ENCODE measurements at regions not wholly inside any gene's neighbourhood (a gene's known extent, or its start where the extent isn't known, plus 50 kb on each side); places are given as distances from the start of the nearest gene placed in this dataset.

DNA sequence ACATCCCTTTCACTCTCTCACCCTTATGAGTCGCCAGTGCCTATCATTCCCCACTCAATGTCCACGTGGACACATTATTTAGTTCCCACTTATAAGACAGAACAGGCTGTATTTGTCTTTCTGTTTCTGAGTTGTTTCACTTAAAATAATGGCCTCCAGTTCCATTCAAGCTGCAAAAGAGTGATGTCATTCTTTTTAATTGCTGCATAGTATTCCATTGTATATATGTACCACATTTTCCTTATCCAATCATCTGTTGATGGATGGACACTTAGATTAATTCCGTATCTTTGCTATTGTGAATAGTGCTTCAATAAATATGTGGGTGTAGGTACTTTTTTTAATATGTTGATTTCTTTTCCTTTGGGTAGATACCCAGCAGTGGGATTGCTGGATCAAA, 79.1 kb downstream of the ZNF365 start:
- DNase-seq, result no peak

DNA sequence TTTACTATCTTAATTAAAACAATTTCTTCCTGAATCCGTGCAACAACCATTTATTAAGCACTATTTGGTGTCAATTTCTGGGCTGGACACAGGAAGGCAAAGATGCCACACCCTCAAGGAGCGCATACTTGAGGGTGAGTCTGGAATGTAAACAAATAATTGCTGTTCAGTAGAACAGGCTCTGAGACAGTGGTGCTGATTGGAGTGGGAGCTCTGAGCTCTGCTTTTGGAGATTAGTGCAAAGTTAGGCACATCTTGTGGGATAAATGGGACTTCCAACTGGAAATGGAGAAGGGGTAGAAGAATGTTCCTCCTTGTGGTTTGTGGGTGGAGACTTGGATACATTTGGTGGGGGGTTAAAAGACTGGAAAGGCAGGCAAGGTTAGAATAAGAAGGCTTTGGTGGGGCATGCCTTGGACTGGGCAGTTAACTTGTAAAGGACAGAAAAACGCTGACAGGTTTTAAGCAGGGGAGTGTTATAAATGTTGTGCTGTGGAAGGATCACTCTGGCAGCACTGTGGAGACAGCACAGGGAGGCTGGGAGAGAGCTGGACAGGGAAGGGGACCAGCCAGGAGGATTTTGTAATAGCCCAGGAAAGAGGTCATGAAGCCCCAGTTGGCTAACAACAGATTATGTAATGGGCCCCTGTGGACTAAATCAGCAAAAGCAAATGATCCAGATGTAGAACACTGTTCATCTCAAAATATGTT, 80.7 kb downstream of the ZNF365 start:
- no peak for DNase-seq

DNA sequence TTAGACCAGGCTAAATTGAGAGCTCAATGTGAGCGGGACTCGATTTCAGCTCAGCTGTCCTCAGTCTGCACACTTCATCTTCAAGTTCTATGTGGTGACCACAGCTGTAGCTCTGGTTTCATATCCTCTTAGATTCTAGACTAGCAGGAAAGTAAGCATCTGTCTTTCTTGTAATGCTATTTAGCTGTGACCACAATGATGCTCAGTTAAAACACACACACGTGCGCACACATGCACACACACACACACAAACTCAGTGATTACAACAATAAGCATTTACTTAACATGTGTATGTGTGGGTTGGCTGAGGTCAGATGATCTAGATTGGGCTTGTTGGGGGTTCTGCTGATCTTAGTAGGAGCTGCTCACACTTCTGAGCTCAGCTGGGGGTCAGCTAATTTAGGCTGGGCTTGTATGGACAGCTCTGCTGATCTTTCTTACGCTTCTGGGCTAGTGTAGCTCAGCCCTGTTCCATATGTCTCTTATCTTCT, 82.5 kb downstream of the ZNF365 start:
- DNase-seq, result no peak

DNA sequence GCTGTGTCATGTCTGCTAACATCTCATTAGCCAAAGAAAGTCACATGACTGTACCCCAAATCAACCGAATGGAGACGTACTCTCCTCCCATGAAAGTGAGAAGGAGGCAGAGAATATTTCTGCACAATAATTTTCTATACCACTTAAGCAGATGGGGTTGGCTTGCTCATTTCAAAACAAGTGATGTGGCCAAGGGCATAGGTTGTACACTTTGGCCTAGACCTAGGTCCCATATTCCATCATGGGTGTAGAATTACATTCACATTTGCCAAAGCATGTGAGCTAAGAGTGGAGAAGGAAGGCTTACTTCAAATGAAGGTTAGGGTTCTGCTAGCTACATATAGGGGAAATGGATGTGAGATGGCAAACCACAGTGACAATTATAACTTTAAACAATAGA, 83.0 kb downstream of the ZNF365 start:
- DNase-seq, result no peak

DNA sequence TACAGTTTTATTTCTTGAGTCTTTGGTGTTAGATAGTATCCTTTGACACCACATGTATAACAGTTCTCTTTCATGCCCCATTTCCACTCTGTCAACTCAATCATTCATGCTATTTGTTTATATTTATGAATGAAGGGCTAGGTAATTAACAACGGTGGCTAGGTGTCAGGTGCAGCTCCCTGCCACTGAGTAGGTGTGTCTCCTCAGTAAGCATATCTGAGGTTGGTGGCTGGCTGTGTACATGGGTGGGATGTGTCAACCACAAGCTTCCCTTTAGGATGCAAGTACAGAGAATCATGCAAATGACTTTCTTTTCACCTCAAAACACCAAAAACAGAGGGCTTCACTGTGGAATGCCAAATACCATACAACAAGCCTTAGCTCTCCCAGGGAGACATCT, 83.4 kb downstream of the ZNF365 start:
- no peak for DNase-seq

DNA sequence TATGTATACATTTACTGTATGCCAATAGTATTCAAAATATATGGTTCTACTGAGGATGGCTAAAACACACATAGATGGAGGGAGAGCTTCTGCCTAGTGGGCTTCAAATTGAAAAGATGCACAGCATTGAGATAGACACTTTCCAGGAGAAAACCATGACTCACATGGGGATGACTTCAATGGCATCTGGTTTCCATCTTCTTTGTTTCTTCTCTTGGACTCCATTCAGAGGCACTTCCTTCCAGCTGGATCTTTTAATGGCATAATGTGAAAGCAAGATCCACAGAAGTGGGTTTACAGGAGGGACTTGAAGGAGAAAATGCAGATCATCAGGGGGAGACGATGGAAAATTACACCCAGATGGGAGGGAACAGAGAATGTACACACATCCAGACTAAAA, 84.9 kb downstream of the ZNF365 start:
- no peak for DNase-seq

DNA sequence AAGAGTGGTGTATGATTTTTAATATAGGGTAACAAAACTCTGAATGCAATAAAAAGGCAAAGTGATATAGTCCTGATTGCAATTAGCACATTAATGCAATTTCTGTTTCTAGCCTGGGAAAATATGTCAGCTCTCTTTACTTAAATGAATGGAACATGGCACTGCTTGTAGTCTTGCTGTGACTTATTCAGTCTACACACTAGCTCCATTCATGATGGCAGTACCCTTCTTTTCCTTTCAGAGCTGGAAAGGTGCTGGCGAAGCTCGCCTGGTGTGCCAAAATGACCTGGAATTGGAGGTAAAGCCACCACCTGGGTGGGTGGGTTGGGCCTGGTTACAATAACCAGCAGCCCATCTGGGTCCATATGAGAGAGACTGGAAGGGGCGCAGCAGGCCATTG, 85.3 kb downstream of the ZNF365 start:
- no peak for DNase-seq

DNA sequence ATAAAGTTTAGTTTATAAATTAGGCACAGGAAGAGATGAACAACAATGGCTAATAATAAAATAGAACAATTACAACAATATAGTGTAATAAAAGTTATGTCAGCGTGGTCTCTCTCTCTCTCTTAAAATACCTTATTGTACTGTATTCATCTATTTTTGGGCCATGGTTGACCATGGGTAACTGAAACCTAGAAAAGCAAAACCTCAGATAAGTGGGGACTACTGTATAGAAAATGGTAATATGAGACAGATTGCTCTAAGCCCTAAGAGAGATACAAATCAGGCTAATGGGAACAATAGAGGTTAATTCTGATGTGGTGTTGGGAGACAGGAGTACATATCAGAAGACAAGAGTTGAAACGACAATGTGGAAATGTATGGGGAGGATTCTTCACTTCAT, 86.2 kb downstream of the ZNF365 start:
- DNase-seq, result no peak

DNA sequence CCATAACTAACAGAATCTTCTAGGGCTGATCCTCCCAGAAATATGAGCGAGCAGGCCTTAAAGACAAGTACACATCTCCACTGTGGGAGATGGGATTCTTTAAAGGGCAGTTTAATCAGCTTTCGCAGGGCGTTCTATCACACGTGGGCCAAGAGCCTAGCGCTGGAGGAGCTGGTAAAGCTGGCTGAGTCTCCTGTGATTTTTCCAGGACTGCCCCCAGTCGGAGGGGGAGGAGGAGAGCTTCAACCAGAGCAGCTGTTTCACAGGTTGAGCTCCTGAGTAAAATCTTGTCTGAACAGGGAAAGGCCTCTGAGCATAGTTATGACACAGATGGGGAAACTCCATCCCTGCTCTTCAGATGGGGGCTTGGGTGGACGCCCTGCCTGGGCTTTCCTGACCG, 87.0 kb downstream of the ZNF365 start:
- DNase-seq, result no peak

DNA sequence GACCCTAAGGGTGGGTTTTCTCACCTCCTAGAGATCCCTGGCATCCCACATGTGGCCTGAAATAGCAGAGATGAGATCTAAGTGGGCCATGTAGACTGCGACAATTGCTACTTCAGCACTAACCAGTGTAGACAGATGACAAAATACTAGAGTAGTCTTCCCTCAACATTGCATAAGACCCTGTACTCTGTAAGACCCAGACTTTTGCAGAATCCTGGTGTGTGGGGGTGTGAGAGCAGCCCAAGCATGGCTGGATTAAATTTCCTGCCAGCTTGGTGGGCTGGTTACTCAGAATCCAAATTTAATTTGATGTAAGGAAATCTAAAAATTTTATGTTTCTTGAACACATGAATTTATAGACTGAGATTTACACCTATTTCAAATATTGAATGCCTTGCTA, 88.3 kb downstream of the ZNF365 start:
- DNase-seq, result no peak

DNA sequence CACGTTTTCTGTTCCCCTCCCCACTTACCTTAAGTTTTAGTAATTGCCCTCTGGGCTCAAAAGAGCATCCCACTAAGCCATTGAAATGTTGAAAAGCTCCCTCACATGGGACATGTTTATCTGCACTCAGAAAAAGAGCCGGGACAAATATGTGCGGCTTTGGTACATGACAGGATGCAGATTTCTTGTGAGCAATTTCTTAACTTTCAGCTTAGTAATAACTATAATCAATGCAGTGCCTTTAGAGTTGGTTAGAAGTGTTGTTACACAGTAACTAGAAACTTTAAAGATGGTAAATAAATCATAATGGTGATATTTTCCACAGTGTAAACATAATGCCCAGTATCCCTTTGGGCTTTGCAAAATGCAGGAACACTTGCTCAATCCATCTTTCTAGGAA, 89.2 kb downstream of the ZNF365 start:
- no peak for DNase-seq

DNA sequence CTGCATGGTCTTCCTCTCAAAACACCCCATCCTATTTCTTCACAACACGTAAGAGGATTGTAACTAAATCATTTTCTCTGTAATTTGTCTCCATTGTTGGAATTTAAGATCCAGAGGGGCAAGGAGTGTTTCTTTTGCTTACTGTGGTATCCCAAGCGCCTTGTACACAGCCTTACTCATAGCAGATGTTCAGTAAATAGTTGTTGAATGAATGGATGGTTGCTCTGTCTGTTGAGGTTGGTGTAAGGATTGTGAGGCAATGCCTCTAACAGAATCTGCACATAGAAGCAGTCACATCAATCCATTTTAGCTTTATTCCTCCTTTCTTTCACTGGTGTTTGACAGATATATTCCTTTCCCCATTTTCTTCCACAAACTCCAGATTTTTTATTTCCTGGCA, 90.1 kb downstream of the ZNF365 start:
- DNase-seq, result no peak

DNA sequence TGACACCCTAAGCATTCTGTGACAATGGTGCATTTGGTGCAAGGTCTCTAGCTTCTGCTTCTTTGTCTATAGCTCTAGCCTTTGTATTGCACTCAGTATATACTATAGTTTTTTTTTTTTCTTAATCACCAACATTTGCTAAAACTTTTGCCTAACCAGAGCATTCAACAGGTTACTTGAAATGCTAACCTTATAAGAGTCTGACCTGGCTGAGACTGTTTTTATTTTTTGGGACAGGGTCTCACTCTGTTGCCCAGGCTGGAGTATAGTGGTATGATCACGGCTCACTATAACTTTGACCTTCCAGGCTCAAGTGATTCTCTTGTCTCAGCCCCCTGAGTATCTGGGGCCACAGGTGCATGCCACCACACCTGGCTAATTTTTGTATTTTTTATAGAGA, 92.4 kb downstream of the ZNF365 start:
- no peak for DNase-seq

DNA sequence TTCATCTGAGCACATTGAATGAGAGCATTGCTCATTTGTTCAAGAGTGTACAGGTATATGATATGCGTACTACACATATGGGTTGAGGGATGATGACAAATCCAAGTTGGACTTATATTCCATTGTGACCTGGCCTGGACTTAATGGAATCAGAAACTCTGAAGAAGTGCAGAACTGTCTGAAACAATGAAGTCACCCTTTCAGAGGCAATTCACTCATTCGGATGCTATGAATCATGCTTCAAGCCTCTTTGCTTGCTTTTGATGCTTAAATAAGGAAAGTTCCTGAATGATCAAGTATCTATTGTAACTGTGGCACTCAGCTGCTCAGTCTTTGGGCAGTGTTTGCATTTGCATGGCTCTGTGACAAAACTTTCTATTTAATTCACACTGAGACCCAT, 93.4 kb downstream of the ZNF365 start:
- DNase-seq, result no peak

DNA sequence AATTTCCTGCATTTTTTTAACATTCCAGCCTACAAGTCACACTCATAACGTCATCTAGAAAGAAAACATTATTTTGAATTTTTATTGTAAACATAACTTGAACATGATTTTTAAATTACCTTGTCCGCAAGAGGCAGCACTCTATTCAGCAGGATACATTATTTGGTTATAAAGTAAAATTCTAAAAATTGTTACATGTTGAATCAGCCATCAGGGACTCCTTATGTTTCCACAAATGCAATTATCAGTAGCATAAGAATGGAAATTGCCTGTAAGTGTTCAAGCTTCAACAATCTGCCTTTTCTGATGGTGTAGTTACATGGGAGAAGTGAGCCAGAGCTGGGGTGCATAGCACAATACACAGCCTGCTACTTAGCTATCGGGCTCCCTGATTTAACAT, 97.5 kb downstream of the ZNF365 start:
- no peak for DNase-seq

DNA sequence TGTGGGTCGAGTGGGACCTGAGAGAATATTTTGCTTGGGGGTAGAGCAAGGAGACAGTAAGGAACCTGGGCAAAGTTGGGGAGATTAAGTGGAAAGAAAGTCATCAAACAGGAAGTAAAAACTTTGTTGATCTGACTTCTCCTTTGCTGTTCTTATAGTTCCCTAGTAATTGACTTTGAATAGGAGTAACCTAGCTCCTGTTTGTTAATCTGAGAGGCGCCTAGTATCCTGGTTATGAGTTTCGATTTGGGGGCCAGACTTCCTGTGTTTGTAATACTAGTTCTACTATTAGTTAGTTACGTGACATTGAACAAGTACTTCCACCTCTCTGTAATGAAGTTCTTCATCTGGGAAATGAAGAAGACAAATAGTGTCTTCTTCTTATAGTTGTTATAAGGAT, 99.1 kb downstream of the ZNF365 start:
- DNase-seq, result no peak

DNA sequence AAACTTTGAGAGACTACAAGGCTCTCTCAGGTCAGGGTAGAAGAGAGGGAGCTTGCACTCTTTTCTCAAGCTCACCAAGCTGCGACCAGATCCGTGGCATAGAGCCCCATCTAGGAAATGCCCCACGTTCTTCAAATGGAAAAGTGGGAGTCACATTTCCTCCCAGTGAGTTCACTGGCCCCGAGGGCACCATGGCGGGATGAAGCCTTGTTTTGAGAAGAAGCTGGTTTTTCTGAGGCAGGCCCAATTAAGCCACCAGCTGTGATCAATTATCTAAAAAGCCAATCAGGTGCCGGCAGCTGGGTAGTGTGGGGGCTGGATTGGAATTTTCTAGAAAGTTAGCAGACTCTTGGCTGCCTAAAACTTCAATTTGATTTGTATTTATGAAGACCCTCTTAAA, 101.4 kb downstream of the ZNF365 start:
- DNase-seq, result no peak

DNA sequence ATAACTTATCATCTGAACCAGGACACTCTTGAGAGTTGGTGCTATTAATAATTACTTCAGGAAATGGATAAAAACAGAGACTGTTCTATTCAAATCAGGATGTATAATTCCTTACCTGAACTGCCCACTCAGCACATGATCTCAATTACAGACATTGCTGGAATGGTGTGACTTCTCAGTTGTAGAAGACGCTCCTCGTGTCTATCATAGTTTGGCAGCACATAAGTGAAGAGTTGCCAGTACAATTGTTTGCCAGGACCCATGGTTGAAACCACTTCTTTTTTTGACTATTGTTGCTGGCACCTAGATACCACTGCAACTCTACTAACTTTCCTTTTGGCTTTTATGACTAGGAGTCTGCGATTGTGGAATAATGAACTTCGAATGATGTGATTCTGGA, 105.4 kb downstream of the ZNF365 start:
- DNase-seq, result no peak

DNA sequence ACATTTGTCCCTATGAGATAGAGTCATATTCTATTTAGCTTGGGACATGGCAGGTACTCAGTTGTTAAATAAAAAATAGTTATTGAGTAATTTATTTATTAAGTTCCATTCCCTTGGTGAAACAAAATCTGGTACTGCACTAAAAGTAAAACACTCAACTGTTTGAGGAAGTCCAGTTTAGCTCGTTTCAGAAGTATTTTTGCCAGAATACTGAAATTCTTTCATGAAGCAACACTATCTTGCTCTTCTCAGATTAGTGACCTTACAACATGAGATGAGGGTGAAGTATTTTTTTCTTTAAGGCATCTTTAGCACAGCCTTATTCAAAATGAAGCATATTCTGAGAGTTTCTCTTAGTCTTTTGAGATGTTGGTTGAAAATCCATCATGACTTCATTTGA, 106.0 kb downstream of the ZNF365 start:
- no peak for DNase-seq

DNA sequence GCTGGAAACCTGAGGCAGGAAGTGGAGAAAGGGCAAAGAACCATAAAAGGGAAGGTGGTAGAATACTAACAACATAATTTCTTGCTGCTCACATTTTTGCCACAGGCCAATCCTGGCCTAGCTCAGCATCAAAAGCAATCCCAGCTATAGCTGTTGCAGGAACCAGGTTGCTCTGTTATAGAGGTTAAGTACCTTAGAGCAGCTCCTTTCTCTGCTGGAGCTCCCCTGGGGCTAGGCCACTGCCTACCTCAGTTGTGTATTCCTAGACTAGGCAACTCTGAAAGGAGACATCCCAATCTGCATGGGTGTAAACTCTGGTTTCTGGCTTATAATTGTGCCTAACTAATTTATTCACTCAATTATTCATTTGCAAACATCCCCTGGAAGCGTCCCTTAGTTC, 108.4 kb downstream of the ZNF365 start:
- no peak for DNase-seq

DNA sequence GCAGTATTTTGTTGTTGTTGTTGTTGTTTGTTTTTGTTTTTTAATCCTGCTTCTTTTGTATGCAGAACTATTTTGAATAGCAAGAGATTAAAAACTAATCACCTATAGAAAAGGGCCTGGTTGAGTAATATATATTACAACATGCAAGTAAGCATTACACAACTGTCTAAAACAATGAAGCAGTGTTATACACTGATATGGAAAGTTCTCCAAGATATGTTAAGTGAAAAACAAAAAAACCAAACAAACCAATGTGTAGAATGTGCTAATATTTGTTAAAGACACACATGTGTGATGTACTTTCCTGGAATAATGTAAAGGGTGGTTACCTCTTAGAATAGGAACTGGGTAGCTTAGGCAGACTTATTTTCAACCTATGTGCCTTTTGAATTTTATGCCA, 117.4 kb downstream of the ZNF365 start:
- no peak for DNase-seq

DNA sequence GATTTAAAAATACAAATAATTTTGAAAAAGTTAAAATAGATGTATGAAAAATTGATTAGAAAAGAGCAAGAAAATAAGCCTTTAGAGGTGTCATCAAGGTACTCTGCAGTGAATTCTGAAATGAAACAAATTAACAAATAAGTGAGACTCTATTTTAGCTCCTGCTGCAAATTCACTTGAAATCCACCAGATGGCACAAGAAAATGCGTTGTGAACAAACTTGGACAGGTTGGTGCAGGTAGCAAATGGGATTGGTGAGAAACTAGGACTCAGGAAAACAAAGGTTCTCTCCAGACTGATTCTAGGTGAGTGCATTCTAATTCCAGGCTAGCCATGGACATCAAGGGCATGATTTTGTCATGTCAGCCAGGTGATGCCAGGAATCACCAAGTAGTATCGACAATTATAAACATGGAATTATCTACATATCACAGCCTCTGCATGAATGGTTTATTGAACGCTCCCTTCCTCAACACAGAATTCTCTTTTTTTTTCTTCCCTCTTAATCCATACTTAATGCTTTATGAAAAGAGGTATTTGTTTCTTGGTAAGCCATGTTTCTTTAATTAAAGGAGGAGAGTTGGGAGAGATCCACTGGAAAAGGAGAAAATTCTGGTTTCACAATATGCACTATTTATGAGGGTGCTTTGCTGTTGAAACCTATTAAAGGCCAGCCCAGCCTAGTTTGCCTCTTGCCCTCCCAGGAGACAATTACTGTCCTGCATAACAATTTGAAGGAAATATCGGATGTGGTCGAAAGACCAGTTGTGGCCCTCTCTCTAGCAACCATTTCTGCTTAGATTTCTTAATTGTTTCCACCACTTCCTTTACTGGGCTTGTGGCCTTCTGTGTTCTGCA, 118.1 kb downstream of the ZNF365 start:
- DNase-seq, result no peak

DNA sequence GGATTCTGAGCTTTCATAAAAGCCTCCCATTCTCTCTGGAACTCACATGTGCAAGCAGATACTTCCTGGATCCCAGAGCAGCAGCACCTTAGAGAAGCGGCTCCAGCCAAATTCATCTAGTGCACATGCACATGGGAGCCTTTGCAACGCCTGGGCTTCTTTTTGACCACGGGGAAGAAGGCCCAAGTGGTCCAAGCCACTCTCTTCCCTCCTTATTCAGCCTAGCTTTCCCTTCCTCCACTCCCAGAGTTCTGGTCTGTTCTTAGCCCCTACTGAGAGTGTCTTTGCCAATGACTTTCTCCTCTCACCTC, 118.7 kb downstream of the ZNF365 start:
- no peak for DNase-seq

DNA sequence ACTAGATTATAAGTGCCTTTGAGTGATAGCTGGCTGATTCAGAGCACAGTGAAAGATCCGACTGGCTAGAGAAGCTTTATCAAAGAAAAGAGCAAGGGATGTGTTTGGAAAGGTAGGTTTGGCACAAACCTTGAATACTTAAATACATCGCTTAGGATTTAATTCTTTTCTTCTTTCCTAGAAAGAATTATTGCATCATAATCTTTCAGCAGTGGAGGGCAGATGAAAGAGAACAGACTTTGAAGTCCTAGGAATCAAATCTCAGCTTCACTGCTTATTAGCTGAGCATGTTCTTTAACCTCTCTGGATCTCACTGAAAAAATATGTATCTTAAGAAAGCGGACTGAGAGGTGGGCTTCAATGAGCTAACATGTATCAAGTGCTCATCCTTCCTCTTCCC, 122.8 kb downstream of the ZNF365 start:
- no peak for DNase-seq

DNA sequence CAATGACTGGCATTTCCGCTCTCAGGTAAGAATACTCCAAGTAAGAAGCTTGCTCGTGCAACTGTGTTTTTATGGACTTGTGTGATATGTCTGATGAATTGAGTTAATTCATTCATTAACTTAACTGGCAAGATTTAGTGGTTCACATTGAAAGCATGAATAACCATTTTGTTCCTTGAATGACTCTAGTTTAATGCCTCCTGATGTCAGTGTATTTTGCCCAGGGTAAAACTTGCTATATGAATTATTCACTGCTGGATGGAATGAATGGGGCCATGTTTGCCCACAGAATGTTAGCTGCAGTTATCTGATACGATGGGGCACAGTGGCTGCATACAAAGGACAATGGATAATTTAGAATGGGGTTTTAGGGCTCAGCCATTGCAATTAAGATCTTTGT, 124.1 kb downstream of the ZNF365 start:
- DNase-seq, result no peak
